CD4-positive, alpha-beta T cell treated with Interleukin-12 subunit alpha and Interleukin-12 subunit beta, for 1 hour (primary cell): ENCODE measurements at regions not wholly inside any gene's neighbourhood (a gene's known extent, or its start where the extent isn't known, plus 50 kb on each side); places are given as distances from the start of the nearest gene placed in this dataset.
"Not testable (repeated sequence)": the region's sequence is repeated elsewhere in the genome, so short reads cannot be mapped to it uniquely, and the experiment has no call there.

Source experiments
- DNase-seq: peaks from one replicate; pipeline ENCODE4 v3.0.0-alpha.2; 2020

- no peak for DNase-seq
Measured at GRCh38 chr12:56872366-56872765, 61.8 kb downstream of the SDR9C7 start.

- DNase-seq = no peak
Measured at GRCh38 chr12:56867216-56867615, 67.0 kb downstream of the SDR9C7 start.

- DNase-seq = no peak
Measured at GRCh38 chr12:56866493-56866892, 67.7 kb downstream of the SDR9C7 start.

- no peak for DNase-seq
Measured at GRCh38 chr12:56864318-56864717, 69.9 kb downstream of the SDR9C7 start.

- no peak for DNase-seq
Measured at GRCh38 chr12:56863789-56864188, 70.4 kb downstream of the SDR9C7 start.

- no peak for DNase-seq
Measured at GRCh38 chr12:56862264-56862663, 71.9 kb downstream of the SDR9C7 start.

GRCh38 chr12:56853392-56853978, 80.7 kb downstream of the SDR9C7 start:
- not testable (repeated sequence) for DNase-seq

- DNase-seq = no peak
Measured at GRCh38 chr12:56851462-56851861, 82.7 kb downstream of the SDR9C7 start.

GRCh38 chr12:56840922-56841321, 77.8 kb downstream of the HSD17B6 start:
- DNase-seq = no peak

GRCh38 chr12:56839915-56840325, 76.8 kb downstream of the HSD17B6 start:
- peak; percentile 22 for DNase-seq

GRCh38 chr12:56839489-56839848, 76.3 kb downstream of the HSD17B6 start:
- DNase-seq = no peak

- no peak for DNase-seq
Measured at GRCh38 chr12:56838621-56839488, 75.7 kb downstream of the HSD17B6 start.
